GM18907 (cell line): ENCODE measurements at regions not wholly inside any gene's neighbourhood (a gene's known extent, or its start where the extent isn't known, plus 50 kb on each side); places are given as distances from the start of the nearest gene placed in this dataset.

Source experiments
- ATAC-seq: cut with Tn5 transposase; IDR thresholded peaks from one replicate; pipeline ENCODE4 v1.9.1; 2021; ENCODE audit warnings: mild to moderate bottlenecking, moderate library complexity; ENCODE audit not compliant: unreplicated experiment

DNA sequence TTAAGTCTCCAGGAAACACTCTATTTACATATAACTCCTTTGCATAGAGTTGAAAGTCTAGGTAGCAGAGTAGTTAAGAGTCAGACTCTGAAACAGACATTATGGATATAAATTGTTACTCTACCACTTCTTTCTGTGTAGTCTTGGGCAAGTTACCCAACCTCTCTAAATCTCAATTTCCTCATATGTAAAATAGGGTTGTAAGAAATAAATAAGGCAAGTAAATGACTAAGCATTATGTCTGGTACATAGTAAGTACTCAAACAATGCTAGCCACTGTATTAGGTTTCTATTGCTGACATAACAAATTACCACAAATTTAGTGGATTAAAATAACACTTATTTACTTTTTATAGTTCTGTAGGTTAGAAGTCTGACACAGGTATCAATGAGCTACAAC, 394.1 kb downstream of the PRDM5 start:
- ATAC-seq, result no peak

DNA sequence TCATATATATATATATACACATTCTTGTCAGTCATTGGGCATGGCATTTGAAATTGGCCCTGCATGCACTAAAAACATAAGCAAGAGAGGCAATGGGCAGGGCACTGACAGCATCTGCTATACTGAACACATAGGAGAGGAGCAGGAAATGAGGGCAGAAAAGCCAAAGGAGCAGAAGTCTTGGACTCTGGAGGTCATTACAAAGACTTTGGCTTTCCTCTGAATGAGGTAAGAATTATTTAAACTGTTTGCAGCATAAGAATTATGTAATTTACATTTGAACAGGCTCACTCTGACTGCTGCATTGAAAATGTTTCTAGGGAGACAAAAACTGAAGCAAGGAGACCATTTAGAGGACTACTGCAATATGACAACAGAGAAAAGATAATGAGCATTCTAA, 396.5 kb downstream of the PRDM5 start:
- no peak for ATAC-seq

DNA sequence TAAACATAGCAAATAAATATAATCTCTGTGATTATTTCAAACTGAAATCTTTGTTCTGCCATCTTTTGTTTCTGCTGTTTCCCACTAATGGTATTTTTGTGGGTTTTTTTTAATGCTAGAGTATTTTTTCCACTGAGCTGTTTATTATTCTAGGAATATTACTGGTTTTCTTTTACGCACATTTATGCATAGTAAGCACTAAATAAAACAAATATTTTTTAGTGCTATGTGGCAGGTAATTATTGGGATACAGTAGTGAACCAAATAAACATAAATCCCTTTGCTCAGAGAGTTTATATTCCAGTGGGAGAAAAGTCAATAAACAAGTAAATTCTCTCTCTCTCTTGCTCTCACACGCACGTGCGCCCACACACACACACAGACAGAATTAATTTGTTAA, 397.4 kb downstream of the PRDM5 start:
- ATAC-seq, result no peak

DNA sequence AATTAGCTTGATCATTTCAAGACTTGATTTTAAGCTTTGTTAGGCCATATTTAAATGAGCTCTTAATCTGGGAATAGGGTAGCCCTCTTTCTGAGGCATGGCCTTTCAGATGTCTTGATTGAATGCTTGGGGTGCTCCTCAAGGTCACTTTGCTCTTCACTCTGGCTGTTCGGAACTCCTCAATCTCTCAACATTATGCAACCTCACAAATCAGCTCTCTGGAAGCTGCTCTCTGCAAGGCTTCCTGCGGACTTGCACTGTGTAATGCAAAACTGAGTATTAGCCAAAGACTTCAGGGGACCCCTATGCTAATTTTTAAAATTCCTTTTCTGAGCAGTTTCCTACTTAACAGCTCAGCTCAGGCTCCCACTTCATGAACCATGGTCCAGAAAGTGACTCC, 398.3 kb downstream of the PRDM5 start:
- ATAC-seq, result no peak

DNA sequence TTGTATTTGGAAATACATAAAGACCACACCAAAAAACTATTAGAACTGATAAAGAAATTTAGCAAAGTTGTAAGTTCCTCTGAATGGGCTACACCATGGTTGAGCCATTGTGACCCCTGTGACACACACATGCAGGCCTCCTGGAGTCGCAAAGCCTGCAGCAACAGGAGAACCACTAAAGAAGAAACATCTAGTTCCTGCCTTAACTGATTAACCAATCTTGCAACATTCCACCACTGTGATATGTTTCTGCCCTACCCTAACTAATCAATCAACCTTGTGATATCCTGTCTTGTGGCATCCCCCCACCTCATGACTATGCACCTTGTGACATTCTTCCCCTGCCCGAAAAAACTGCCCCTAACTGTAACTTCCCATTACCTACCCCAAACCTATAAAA, 401.8 kb downstream of the PRDM5 start:
- ATAC-seq, result no peak

DNA sequence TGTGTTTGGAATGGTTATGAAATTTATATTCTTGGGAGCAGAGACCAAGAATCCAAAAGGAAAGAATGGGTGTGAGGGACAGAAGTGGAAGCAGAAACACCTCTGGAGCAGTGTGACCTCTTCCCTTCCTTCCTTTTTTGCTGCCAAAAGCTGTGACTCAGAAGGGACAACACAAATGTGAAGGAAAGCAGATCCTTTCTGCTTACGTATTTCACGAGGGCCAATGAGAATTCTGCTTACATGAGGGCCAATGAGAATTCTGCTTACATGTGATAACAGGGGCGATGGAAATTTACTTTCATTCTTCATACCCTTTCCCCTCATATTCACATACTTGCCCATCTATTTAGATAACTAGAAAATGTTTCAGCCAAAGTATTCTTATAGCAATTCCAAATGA, 404.6 kb downstream of the PRDM5 start:
- no peak for ATAC-seq

DNA sequence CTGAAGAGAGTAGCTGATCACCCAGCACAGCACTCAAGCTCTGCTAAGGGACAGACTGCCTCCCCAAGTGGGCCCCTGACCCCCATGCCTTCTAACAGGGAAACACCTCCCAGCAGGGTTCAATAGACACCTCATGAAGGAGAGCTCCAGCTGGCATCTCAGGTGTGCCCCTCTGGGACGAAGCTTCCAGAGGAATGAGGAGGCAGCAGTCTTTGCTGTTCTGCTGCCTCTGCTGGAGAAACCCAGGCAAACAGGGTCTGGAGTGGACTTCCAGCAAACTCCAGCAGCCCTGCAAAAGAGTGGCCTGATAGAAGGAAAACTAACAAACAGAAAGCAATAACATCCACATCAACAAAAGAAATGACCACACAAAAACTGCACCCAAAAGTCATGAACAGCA, 412.8 kb downstream of the PRDM5 start:
- no peak for ATAC-seq

DNA sequence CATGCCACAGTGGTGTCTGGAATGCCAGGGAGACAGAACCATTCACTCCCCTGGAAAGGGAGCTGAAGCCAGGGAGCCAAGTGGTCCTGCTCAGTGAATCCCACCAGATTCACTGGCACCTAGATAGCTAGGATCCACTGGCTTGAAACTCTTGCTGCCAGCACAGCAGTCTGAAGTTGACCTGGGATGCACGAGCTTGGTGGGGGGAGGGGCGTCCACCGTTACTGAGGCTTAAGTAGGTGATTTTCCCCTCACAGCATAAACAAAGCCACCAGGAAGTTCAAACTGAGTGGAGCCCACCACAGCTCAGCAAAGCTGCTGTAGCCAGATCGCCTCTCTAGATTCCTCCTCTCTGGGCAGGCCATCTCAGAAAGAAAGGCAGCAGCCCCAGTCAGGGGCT, 413.3 kb downstream of the PRDM5 start:
- ATAC-seq, result no peak

DNA sequence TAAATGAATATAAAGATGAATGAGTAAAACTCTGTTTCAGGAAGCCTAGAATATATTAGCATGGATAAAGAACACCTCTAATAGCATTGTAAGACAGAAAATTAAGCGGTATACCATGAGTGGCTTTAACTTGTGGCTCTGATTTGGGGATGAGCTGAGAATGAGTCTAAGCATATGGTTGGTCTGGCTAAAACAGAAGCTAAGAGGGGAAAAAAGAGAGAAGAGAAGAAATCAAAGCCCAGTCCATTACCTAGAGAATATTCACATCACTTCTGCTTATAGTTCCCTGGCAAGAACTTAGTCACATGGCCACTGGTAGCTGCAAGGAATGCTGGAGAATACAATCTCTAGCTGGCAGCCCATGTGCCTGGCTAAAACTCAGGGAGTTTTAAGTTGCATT, 414.5 kb downstream of the PRDM5 start:
- ATAC-seq, result no peak

DNA sequence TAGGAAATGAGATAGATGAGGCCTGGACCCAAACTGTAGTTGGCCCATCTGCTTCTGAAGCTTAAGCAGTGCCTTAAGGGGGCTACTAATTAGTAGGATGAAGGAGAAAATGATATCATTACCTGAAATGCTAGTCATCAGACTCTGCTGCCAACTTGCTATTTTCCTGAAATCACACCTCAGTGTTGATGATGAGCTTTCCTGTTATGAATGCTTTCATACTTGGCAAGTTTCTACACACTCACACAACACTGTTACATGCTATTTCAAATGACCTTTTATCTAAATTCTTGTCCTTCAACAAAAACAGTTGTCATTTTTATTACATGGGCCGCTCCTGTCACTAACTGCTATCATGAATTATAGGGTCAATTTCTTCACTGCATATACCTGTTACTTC, 416.0 kb downstream of the PRDM5 start:
- no peak for ATAC-seq

DNA sequence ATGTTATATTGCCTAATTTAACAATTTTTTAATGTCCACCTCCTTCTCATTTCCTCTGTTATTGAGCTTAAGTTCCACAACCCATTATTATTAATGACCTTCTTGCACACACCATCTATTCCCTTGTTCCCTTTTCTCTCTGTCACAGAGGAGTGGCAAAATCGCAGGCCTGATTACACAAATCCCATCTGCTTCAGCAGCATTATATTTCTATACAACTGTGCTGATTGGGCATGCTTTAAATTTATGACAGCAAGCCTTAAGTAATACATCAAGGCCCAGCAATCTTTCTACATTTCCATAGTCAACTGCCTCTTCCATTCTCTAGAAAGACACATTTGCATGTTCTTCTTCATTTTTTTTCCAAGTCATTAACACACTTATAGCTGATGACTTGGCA, 423.8 kb downstream of the PRDM5 start:
- no peak for ATAC-seq

DNA sequence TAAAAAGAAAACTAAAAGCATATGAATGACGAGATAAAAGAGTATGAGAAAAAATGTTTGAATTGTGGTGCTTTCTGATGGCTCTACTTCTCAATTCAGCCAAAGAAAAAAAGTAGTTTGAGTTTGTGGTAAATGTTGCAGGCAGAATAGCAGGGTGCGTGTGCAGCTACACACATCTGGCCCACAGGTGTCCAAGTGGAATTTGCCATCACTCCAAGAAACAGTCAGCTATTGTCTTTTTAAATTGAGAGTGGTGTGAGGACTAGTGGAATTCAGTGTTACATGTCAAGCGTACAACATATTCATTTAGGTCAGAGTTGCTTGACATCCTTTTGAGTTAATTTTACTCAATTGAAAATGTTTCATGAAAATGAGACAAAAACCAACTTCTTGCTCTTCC, 424.8 kb upstream of the MAD2L1 start:
- ATAC-seq, result no peak

DNA sequence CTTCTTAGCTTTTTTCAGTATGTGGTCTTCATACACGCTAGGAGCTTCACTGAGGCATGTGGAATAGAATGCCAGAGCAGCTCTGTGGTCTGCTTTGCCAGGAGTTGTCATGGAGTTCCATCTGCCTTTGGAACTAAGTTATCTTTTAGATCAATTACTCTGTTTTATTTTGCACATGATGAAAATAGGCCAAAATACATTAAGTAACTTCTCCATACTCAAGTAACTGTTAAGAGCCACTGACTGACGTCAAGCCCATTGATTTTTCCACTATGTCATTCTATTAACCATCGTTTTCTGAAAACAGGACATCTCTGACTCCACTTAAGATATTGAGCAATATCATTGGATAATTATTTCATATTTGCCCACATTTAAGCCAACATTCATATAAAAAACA, 415.1 kb upstream of the MAD2L1 start:
- ATAC-seq, result no peak

DNA sequence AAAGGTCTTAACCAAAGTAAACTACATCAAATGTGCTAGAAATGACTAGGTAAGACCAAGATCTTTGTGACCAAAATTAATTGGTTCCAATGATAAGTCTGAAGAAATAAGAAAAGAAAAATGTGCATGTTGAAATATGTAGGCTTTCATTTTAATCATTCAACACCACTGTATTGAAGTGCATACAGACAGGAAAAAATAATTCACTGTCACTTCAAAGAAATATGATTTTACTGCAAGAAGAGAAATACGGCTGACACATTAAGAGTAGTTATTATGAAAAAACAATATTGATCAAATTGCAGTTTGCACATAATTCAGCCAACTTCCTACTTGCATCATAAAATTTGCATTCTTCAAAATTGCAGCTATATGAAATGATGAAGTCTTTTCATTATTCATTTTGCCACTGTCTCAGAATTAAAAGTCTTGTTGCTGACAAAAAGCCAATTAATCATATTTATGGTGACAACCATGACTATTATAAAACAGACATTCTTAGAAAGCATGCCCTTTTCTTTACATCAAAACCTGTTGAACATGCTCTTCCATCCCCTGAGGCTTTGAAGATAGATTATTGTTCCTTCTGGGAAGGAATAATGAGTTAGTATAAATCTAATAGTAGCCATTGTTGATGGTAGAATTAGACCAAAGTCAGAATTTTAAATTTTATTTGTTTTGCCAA, 405.9 kb upstream of the MAD2L1 start:
- ATAC-seq, result no peak

DNA sequence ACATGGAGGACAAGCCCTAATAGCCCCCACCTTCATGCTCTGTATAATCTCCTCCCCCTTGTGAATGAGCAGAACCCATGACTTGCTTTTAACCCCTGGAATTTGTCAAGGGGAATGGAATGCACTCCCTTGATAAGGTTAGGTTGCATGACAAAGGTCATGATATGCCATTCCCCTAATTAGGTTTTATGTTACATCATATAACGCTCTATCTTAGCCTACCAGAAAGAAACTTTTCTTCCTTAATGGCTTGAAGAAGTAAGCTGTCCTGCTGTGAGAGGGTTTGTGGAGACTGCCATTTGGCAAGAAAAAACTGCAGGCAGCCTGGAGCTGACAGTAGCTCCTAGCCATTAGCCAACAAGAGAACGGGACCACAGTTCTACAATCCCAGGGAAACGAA, 399.8 kb upstream of the MAD2L1 start:
- no peak for ATAC-seq

DNA sequence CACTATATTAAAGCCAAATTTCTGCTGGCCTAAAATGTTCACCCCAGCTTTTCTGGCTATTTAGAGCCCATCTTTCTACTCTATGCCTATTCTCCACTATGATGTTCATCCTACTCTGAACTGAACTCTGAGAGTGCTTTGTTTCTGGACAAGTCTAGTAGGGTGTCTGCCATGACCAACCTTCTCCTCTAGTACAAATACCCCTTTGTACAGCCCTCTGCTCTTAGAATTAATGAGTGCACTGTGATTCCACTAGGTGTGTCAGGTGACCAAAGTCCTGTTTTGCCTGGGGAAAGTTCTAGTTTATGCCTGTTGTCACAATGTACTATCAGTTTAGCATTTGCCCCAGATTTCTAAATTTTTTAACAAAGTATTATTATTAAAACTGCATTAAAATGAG, 388.1 kb upstream of the MAD2L1 start:
- ATAC-seq, result no peak

DNA sequence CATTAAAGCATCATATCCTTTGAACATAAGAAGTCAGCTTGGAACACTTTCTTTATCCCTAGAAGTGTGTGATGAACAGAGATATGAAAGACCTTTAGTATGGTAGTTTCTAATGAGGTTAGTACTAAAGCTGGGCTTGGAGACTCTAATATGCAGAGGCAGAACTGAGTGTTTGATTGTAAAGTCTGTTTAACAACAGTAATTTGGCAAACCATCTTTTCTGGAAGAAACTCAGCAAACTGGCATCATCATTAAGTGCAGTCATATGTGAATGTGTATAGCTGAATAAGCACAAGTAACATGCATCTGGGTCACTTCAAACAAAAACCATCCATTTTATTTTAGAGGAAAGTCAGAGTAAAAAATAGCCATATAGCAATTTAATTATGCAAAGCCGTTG, 385.9 kb upstream of the MAD2L1 start:
- ATAC-seq, result no peak

DNA sequence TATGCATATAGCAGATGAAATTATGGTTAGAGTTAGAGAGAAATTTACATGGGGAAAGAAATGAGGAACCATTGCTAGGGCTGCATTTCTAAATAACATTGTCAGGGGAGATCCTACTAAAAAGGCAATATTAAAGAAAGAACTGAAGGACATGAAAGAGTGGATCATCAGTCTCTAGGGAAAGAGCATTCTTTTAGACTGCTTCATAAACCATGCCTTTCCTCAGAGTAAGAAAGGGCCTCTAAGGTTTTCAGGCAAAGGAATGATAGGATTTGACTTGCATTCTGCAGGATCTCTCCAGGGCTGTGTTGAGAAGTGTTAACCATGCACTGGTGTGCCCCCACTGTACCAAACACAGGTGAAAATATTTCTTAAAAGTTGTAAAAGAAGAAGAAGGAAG, 385.4 kb upstream of the MAD2L1 start:
- no peak for ATAC-seq

DNA sequence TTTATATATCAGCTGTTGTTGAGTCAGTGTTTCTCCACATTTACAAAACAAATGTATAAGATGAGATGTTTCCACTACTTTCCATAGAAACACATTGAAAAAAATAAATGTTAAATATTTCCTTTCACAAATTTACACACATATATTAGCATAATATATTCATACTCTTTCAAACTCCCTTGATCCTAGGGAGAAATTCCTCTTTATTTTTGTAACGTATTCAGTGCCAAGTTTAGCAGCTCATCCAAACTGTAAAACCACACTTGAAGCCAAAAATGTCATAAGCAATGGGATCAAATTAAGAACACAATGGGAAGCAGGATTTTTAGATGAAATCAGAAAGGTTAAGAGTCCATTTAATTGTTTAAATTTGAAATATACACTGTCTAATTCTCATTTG, 381.1 kb upstream of the MAD2L1 start:
- ATAC-seq, result no peak

DNA sequence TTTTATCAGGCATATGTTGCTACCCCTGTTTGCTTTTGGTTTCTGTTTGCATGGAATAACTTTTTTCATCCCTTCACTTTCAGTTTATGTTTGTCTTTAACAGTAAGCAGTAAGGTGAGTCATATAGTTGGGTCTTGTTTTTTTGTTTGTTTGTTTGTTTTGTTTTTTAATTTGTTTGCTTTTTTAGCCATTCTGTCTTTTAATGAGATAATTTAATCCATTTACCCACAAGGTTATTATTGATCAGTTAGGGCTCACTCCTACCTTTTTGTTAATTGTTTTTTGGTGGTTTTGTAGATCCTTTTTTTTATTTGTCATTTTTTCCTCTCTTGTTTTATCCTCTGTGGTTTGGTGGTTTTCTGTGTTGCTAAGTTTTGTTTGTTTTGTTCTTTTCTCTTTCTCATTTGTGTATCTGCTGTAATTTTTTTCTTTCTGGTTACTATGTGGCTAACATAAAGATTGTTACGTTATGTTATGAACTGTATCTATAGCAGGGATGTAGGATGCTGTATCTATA, 379.5 kb upstream of the MAD2L1 start:
- ATAC-seq, result peak; percentile 90

DNA sequence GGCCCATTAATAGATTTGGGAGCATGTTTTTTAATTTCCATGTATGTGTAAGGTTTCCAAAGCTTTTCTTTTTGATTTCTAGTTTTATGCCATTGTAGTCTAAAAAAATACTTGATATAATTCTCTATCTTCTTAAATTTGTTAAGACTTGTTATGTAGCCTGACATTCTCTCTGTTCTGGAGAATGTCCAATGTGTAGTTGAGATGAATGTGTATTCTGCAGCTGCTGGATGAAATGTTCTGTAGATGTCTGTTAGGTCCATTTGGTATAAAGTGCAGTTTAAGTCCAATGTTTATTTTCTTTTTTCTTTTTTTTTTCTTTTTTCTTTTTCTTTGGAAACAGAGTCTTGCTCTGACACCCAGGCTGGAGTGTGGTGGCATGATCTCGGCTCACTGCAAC, 378.5 kb upstream of the MAD2L1 start:
- ATAC-seq, result no peak

DNA sequence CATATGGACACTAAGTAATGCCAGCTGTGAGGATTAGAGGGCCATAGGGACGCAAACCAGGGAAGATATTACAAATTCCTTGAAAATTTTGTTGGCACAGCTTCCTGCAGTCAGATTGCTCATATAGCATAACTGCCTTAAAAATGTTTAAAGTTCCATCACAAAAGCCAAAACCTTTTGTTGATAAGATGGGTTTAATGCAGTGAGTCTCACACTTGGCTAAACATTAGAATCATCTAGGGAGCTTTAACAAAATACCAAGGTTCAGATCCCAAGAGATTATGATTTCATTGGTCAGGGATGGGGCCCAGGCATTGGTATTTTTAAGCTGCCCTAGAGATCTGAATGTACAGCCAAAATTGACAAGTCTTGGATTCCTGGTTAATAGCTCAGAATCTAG, 376.5 kb upstream of the MAD2L1 start:
- ATAC-seq, result no peak

DNA sequence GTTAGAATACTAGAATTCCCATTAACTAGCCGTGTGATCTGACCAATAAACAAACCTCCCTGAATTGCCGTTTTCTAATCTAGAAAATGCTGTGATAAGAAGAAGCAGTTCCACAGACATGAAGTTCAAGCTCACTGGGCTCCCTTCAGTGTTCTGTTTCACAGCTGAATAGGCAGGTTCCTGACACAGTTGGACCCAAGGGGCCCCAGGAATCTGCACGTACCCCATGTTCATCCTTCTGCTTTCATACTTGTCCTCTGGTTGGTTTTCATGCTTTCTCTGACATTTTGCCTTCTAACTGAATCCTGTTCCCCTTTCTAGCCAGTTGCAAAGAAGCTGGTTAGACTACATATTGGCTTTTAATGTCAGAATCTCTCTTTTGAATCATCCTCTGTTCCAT, 374.1 kb upstream of the MAD2L1 start:
- ATAC-seq, result no peak
